GM18907 (cell line): ENCODE measurements at regions not wholly inside any gene's neighbourhood (a gene's known extent, or its start where the extent isn't known, plus 50 kb on each side); places are given as distances from the start of the nearest gene placed in this dataset.
"Not testable (repeated sequence)": the region's sequence is repeated elsewhere in the genome, so short reads cannot be mapped to it uniquely, and the experiment has no call there.

Experiments
- ATAC-seq: cut with Tn5 transposase; IDR thresholded peaks from one replicate; pipeline ENCODE4 v1.9.1; 2021; ENCODE audit warnings: mild to moderate bottlenecking, moderate library complexity; ENCODE audit not compliant: unreplicated experiment

- no peak for ATAC-seq
These were observed 1668.0 kb upstream of the C9orf72 start for GRCh38 chr9:29241320-29241719.

- ATAC-seq, result no peak
These were observed 1672.1 kb upstream of the C9orf72 start for GRCh38 chr9:29245351-29245750.

DNA sequence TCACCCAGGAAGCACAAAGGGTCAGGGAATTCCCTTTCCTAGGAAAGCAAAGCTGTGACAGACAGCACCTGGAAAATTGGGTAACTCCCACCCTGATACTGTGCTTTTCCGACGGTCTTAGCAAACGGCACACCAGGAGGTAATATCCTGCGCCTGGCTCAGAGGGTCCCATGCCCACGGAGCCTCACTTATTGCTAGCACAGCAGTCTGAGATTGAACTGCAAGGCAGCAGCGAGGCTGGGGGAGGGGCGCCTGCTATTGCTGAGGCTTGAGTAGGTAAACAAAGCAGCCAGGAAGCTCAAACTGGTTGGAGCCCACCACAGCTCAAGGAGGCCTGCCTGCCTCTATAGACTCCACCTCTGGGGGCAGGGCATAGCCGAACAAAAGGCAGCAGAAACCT lies 1697.1 kb upstream of the C9orf72 start:
- ATAC-seq, result not testable (repeated sequence)

- ATAC-seq, result no peak
These were observed 1708.8 kb upstream of the C9orf72 start for GRCh38 chr9:29282121-29282520.

- ATAC-seq, result no peak
These were observed 1712.5 kb upstream of the C9orf72 start for GRCh38 chr9:29285818-29286217.

DNA sequence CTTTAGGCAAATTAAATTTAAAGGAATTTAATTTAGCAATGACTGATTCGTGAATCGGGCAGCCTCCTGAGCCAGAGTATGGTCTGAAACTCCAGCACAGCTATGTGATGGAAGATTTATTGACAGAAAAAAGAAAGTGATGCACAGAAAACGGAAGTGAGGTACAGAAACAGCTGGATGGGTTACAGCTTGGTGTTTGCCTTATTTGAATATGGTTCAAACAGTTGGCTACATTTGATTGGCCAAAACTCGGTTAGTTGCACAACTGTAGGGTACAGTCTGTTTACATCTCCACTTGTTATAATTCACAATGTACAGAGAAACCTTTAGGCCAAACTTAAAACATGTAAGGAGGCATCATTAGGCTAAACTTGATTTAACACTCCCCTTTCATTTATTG lies 1716.1 kb upstream of the C9orf72 start:
- no peak for ATAC-seq

DNA sequence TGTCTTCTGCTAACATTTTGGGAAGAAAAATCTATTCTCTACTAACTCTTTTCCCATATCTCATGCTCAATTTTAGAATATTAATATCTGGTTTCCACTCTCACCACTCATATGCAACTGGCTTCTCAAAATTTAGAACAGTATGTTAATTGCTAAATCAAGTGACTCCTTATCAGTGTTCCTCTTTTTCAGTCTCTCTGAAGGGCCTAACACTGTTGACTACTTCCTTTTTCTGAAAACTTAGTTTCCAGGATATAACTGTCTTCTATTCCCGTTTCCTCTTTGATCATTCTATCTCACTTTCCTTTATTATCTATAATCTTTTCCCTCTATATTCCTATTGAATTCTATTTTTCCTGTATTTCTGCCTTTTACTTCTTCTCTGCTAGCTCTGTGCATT lies 1717.2 kb upstream of the C9orf72 start:
- ATAC-seq, result no peak

DNA sequence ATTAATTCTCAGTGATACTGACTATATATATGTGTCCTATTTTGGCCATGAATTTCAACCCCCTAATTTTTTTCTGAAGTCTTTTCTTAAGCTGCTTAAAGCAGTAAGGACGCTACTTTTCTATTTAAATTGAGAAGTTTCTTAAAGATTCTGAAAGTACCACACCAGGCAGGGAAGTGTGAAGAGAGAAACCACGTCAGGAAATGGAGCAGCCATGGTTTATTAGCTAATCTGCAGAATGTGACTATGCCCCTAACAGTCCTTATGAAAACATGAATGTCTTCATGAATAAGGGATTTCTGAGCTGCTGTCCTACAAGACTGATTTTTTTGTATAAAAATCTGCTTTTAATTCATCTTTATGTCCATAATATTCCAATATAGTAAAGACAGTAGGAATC lies 1724.3 kb upstream of the C9orf72 start:
- no peak for ATAC-seq

DNA sequence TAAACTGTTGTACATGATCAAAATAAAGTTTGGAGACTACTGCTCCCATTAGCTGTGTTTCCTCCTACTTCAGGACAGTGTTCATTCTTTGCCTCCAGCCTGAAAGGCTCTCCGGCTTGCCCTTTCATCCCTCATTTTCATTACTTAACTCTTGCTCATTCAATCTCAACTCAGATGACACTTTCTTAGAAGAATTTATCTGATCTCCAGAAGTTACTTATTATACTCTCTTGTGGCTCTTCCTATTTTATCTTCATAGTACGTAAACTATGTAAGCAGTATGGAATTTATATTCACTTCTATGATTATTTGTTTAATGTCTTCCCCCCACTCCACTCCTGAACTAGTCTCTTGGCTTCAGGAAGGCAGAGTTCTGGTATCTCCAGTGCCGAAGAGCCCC lies 1737.9 kb upstream of the C9orf72 start:
- no peak for ATAC-seq

DNA sequence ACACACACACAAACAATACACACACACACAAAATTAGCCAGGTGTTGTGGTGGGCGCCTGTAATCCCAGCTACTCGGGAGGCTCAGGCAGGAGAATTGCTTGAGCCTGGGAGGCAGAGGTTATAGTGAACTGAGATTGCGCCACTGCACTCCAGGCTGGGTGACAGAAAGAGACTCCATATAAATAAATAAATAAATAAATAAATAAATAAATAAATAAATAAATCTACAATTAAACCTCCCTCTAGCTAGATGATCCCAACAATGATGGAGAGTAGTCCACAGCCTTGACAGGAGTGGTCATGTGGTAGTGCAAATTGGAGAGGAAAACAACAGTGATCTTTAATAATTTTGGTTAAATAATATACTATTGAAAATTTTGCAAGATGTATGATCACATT lies 1739.0 kb upstream of the C9orf72 start:
- no peak for ATAC-seq

- ATAC-seq, result no peak
These were observed 1746.6 kb upstream of the C9orf72 start for GRCh38 chr9:29319736-29320513.

- ATAC-seq, result no peak
These were observed 1749.0 kb upstream of the C9orf72 start for GRCh38 chr9:29322240-29322639.

- no peak for ATAC-seq
These were observed 1752.6 kb upstream of the C9orf72 start for GRCh38 chr9:29325894-29326293.

GRCh38 chr9:29332789-29333188 lies 1759.5 kb upstream of the C9orf72 start:
- no peak for ATAC-seq

GRCh38 chr9:29336281-29336680 lies 1763.0 kb upstream of the C9orf72 start:
- no peak for ATAC-seq

DNA sequence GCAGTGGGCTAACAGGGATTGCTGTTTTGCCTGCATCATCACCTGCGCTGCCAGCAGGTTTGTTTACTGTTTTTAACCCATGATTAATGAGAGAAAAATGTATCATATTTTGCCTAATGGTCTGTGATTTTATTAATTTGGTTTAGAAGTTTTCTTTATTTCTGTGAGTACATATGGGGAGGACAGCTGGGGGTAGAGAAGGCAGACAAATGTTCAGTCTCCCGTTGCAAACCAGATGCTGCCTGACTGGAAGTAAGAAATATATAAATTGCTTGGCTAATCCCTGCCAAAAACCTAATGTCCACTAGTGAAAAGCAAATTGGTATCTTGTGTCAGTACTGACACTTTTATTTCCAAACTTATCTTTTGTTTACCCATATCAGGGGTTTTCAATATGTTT lies 1766.1 kb upstream of the C9orf72 start:
- ATAC-seq, result no peak

DNA sequence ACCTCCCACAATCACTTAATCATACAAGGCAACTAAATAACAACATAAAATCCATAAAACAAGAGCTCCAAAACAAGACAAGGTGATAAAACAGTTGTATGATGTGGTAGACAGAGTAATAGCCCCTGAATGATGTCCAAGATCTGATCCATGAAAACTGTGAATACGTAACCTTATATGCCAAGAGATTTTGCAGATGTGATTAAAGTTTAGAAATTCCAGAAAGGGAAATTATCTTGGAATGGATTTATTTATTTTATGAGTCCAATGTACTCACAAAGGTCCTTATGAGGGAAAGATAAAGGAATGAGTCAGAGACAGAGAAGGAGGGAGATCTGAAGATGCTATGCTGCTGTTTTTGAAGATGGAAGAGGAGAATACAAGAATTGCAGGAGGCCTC lies 1775.7 kb upstream of the C9orf72 start:
- ATAC-seq, result no peak

DNA sequence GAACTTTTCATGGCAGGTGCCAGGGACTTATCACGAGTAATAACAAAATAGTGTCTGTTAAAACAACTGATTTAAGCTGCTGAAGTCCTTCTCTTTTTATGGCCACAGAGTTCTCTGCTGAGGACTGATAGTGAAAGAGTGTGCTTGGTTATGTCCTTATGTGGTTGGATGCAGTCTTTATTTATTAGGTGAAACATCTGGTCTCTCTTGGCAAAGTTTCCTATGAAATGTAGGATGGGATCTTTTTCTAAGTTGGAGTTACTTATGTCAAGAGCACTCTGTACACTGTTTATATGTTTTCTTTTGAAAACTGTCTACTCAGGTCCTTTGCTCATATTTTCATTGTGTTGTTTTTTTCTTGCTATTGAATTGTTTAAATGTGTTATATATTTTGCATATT lies 1816.1 kb upstream of the C9orf72 start:
- ATAC-seq, result no peak

- ATAC-seq, result no peak
These were observed 1817.6 kb upstream of the C9orf72 start for GRCh38 chr9:29390859-29391258.

- no peak for ATAC-seq
These were observed 1819.8 kb upstream of the C9orf72 start for GRCh38 chr9:29393064-29393463.

DNA sequence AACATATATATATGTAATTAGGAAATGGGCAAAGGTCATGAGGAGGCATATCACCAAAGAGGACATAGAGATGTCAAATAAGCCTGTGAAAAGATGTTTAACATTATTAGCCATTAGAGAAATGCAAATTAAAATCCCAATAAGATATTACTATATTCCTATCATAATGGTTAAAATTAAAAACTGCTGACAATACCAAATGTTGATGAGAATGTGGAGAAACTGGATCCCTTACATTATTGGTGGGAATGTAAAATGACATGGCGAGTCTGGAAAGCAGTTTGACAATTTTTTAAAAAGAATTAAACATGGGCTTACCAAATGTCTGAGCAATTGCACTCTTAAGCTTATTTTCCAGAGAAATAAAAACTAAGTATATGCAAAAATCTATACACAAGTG lies 1821.6 kb upstream of the C9orf72 start:
- no peak for ATAC-seq

DNA sequence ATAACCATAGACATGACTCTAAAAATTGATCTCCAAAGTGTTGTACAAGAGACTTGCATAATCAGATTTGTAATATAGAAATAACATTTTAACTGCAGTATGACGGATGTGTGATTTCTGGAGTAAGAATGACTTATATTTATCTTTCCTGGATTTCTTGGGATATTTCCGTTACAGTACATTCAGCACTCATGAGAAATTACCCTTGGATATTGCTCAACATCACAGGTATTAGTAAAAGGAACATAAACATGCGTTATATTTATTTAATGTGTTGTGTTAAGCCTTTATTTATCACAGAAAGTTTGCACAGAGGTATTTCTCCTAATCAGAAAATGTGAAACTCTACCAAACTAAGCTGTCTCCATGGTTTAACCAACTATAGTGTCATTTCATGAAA lies 1823.9 kb upstream of the C9orf72 start:
- ATAC-seq, result no peak

DNA sequence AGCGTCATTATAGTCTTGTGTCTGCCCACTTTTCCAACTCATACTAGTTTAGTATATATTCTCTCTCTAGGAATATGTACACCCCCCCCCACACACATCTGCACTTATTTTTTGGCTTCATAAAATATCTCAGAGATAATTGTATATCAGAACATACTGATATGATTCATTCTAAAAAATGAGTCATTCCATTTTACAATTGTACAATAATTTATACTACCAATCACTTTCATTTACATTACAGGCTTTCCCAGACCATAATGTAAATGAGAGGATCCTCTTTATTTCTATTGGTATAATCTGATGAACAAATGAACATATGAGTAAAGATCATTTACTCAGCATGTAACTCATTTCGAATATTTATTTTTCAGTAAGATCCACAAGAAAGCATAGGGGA lies 1842.9 kb upstream of the C9orf72 start:
- ATAC-seq, result no peak
